HG03565 (cell line): ENCODE measurements at regions not wholly inside any gene's neighbourhood (a gene's known extent, or its start where the extent isn't known, plus 50 kb on each side); places are given as distances from the start of the nearest gene placed in this dataset.
A peak's percentile ranks its signal among the peaks of the same experiment; 100 is the strongest.
"Not testable (repeated sequence)": the region's sequence is repeated elsewhere in the genome, so short reads cannot be mapped to it uniquely, and the experiment has no call there.

ENCODE experiments used
- ATAC-seq: cut with Tn5 transposase; IDR thresholded peaks from one replicate; pipeline ENCODE4 v1.9.1; 2021; ENCODE audit warnings: mild to moderate bottlenecking, moderate library complexity; ENCODE audit not compliant: unreplicated experiment

GRCh38 chr2:4029081-4029480, 325.7 kb downstream of the DCDC2C start:
- ATAC-seq, result no peak

- no peak for ATAC-seq
Measured at GRCh38 chr2:4039896-4040295, 336.5 kb downstream of the DCDC2C start.

DNA sequence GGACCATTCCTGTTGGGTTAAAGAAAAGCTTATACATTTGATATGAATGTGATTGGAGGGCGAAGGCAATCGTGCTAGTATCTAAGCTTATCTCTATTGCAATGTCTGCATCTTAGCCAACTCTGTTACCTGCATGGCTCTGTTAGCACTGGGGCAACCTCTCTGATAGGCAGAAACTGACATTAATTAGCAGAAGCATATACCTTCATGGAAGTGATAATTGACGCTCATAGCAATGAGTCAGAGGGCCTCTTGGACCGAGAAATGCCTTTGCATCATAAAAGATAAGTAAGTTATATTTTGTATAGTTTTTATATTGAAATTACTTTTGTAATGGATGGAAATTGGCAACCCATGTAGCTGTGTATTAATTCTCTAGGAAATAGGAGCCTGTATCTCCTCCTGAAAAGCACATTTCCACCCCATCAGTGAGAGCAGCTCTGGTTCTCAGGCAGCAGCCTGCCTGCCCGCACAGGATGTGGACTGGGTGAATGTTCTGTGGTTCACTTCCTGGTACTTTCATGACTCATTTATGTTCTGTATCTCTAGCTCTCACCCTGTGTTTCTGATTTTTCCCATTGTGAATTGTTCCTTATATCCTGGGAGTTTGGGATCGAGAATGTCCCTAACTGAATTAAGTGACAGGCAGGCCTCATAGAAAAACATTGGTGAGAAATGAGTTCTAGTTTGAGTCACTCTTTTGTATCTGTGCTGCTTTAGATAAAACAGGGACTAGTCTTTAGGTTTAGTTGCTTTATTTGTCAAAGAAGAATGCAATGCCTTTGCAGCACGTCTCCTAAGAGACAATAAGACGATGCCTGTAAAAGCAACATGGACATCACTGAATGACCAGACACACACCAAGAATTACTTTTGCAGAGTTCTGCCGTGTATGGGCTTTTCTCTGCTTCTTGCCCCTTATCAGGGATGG, 344.9 kb downstream of the DCDC2C start:
- peak; percentile 77 for ATAC-seq

GRCh38 chr2:4049463-4049862, 346.1 kb downstream of the DCDC2C start:
- ATAC-seq, result no peak

GRCh38 chr2:4053769-4054493, 350.6 kb downstream of the DCDC2C start:
- no peak for ATAC-seq

DNA sequence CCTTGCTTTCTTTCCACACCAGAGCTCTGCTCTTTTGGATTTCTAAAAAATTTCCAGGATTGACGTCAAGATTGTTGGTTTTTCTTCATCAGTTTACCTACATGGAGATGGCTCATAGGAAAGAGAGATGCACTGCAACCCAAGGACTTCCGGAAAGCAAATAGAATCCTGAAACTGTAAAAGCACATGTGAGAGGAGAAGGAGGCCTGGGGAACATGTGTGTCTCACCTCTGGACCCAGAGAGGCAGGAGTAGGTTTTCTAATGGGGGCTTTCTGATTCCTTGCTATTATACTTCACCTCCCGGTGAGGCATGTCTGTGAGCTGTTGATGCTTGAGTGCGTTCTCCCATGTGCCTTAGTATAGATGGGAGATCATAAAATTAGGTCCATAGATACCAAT, 362.8 kb downstream of the DCDC2C start:
- ATAC-seq, result no peak

DNA sequence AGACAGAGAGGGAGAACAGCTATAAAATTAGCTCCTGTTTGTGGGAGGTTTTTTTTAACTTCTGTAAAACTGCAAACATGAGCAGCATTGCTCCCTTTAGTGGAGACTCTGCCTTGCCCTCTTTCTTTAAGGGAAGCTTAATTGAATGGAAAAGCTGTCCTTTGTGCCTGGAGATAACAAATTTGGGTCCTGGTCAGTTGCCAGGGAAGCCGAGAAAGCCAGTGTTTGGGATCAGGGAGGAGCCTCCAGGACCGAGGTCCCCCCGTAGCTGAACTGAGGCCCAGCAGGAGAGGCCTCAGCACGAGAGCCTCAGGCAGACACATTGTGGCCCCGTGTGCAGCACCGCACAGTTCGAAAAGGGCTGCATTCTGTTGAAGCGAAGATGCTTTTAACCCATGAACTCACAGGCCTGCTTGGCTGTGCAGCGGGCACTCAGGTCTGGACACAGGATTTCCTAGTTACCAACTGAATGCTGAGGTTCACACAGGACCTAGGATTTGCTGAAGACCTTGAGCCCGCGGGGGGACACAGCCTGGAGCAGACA, 369.7 kb downstream of the DCDC2C start:
- ATAC-seq, result no peak

DNA sequence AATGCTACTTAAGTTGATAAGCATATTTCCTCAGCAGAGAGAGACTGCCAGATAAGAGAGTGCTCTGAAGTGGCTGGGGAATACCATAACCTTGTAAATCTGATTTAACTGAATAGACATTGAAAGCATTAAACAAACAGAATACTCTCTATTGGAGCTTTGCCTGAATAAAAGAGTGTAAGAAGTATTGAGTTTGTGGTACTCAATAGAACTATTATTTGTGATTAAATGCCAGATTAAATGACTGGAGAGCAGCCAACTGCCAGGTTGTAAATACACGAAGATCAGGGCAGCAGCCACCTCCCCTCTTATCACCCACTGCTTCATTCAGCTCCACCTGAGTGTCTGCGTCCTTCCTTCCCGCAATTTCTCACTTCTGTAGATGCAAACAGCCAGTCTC, 373.6 kb downstream of the DCDC2C start:
- ATAC-seq, result no peak

- no peak for ATAC-seq
Measured at GRCh38 chr2:4085186-4085585, 381.8 kb downstream of the DCDC2C start.

GRCh38 chr2:4090668-4091630, 387.6 kb downstream of the DCDC2C start:
- ATAC-seq, result no peak

- ATAC-seq, result no peak
Measured at GRCh38 chr2:4091869-4092268, 388.5 kb downstream of the DCDC2C start.

DNA sequence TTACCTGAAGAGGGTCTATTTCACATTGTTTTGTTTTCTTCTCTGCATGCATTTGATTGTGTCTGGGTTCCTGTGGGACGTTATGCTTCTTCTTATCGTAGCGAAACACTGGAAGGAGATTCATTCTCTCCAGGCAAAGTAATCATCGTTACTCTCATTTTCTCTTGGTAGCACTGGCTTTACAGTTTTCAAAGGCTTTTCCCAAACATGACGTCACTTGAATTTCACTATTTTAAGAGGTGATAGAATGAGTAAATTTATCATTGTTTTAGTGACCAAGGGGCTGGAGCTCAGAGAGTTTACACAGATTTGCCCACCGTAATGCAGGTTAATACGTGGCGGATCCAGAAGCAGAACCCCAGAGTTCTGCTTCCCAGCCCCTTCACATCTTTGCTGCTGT, 391.4 kb downstream of the DCDC2C start:
- ATAC-seq, result no peak

DNA sequence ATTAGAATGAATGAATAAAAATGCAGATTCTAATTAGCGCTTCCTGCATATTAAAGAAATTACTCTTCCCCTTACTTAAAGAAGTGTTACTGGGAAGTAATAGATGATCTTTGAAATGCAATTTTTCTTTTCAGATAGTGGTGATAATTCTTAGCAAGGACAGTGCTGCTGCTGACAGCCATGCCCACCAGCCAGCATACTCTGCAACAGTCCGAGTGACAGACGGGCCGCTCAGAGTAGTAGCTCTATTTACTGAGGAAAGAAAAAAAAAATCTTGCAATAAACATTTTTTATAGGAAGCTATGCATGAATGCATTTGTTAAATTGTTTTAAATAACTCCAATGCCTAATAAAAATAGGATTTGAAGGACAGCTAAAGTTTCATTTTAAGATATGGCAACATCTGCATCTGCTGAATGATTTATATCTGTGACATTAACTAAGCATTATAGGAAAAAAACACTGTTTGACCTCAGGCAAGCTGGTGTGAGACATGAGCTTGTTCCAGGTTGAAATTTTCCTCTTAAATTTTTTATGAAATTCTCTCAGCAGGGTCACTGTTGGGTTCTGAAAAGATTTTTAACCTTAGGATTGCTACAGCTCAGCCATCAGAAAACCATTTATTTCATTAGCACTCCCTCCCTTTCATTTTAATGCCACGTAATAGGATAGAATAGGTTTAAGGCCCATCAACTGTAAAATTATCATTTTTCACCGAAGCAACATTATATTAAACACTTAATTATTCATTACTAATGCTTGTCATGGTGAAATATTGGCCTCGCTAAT, 393.8 kb downstream of the DCDC2C start:
- ATAC-seq, result no peak

DNA sequence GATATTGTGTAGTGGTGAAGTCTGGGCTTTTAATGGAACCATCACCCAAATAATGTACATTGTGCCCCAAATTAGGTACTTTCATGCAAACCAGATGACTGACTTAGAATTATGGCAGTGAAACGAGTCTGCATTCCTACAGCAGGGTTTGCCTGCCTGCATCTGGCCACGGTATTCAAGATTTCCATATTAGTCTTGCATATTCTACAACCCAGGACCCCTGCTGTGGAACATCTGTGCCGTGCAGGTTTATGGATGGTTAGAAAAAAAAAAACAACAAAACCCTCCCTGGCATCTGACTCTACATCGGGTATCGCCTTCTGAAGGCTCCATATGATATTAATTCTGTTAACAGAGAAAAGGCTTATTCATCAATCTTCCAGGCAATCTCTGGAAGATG, 394.8 kb downstream of the DCDC2C start:
- no peak for ATAC-seq

DNA sequence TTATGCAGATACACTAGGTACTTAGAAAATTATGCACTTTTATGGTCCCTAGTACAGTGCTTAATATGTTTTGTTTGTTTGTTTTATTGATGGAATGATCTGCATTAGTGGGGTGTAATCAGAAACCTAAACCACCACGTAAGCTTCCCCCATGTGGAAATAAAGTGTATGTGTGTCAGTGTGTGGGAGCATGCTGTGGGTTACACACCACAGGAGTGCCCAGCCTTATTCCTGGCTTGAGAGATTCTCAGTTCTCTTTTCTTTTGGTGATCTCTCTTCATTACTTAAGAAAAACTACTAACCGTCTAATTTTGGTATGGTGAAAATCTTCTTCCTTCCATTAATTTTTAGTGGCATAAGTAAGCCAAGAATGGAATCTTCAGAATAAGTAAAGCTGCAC, 398.6 kb downstream of the DCDC2C start:
- no peak for ATAC-seq

- ATAC-seq, result no peak
Measured at GRCh38 chr2:4107179-4107578, 403.8 kb downstream of the DCDC2C start.

GRCh38 chr2:4110273-4110672, 406.9 kb downstream of the DCDC2C start:
- no peak for ATAC-seq

GRCh38 chr2:4115435-4115834, 412.1 kb downstream of the DCDC2C start:
- ATAC-seq, result not testable (repeated sequence)

DNA sequence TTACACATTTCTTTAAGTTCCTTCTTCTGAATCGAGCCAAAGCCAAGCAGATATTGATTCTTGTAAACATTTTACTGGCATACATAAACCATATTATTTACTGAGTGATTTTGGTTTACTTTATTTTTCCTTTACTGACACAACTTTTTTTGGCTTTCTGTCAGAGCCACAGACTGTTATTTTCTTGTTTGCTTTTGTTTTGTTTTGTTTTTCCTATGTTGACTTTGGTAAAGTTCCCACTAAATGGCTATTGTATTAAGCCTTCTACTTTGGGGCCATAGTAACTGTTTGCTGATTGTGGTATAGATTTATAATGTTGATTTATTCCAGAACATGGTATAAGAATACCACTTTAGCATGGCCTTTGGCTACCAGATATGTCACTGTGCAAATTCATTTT, 419.4 kb downstream of the DCDC2C start:
- ATAC-seq, result no peak

- ATAC-seq, result no peak
Measured at GRCh38 chr2:4130651-4131050, 427.3 kb downstream of the DCDC2C start.
